K562 (cell line): ENCODE measurements at regions not wholly inside any gene's neighbourhood (a gene's known extent, or its start where the extent isn't known, plus 50 kb on each side); places are given as distances from the start of the nearest gene placed in this dataset.

ENCODE experiments used
- ATAC-seq: fragments of 200-7000 bp; cut with Tn5 transposase; 3 replicates; pipeline ENCODE4 v1.9.1; 2020; ENCODE audit warnings: moderate library complexity
- BruUV-seq: library from RNA; stranded (reverse); fragments of 400-500 nt; replicated peaks from 2 replicates; lab custom pipeline; 2021; lab: Mats Ljungman, UMichigan
- CTCF ChIA-PET: fragments of 300-600 bp; formaldehyde crosslinking; extraction: SDS; loops from one replicate; lab custom pipeline; 2021; ENCODE audit warnings: low intra/inter-chr PET ratio; lab: Yijun Ruan, JAX
- POLR2A ChIA-PET: fragments of 300-600, 350-650 bp; sonication (Branson Sonifier 250); formaldehyde crosslinking; extraction: SDS; loops from one replicate; lab custom pipeline; 2021; ENCODE audit warnings: antibody characterized with exemption, inconsistent platforms; lab: Yijun Ruan, JAX
- DNase-seq, 4 experiments: peaks; one replicate each; pipeline versions ENCODE4 v3.0.0 to v3.0.0-alpha.2; 2011 to 2018; ENCODE audit warnings: low spot score in 3 of 4, mixed read lengths in 3 of 4; ENCODE audit errors: extremely low read depth in 1 of 4
- FAIRE-seq: peaks from 2 replicates; lab custom pipeline; 2011; peaks lifted over from hg19 to GRCh38; lab: Jason Lieb, UNC
- H2AFZ ChIP-seq: 2 replicates; pipeline ENCODE4 v1.6.0; 2011; ENCODE audit warnings: low read depth, low read length, control low read depth, inconsistent platforms
- H3K27ac ChIP-seq: fragments of 200-600 bp; 3 replicates; pipeline ENCODE4 v1.8.0; 2011; ENCODE audit warnings: low read depth, mild to moderate bottlenecking, control low read depth, inconsistent platforms, low read length, moderate library complexity, mixed read lengths; ENCODE audit errors: extremely low read depth
- H3K27me3 ChIP-seq, 2 experiments: fragments of 300-600 bp in 1 of 2; 2 replicates in 1 of 2; 3 replicates in 1 of 2; pipeline versions ENCODE4 v1.6.0 to v1.8.0; 2011; ENCODE audit warnings: inconsistent platforms in 2 of 2, low read length in 2 of 2, mild to moderate bottlenecking in 1 of 2, mixed read lengths in 1 of 2, moderate library complexity in 1 of 2; ENCODE audit not compliant: control insufficient read depth in 2 of 2, insufficient read depth in 2 of 2
- H3K36me3 ChIP-seq: fragments of 300-600 bp; 3 replicates; pipeline ENCODE4 v1.8.0; 2011; ENCODE audit warnings: mild to moderate bottlenecking, low read length, inconsistent platforms; ENCODE audit not compliant: control insufficient read depth, insufficient read depth
- H3K4me1 ChIP-seq, 2 experiments: fragments of 200-600 bp in 1 of 2; replicated peaks in 1 of 2; 2 replicates in 1 of 2; 3 replicates in 1 of 2; pipeline versions ENCODE4 v1.5.1 to v1.8.0; 2011; ENCODE audit warnings: inconsistent platforms in 2 of 2, low read length in 2 of 2, mild to moderate bottlenecking in 1 of 2, mixed read lengths in 1 of 2, moderate library complexity in 1 of 2; ENCODE audit not compliant: control insufficient read depth in 2 of 2, insufficient read depth in 2 of 2
- H3K4me2 ChIP-seq: 2 replicates; pipeline ENCODE4 v1.6.1; 2011; ENCODE audit warnings: low read length, control low read depth, inconsistent platforms, mixed read lengths; ENCODE audit not compliant: insufficient read depth
- H3K4me3 ChIP-seq: fragments of 200-600 bp; sonication (generic), shearing (Covaris generic); 2 replicates; pipeline ENCODE4 v1.5.1; 2016; ENCODE audit warnings: control low read depth, inconsistent platforms
- H3K79me2 ChIP-seq: fragments of 200-600 bp; 3 replicates; pipeline ENCODE4 v1.8.0; 2011; ENCODE audit warnings: low read length, inconsistent platforms; ENCODE audit not compliant: control insufficient read depth, insufficient read depth
- H3K9ac ChIP-seq, 2 experiments: 2 replicates each; pipeline versions ENCODE4 v1.6.0 to v1.6.1; 2011; ENCODE audit warnings: low read depth in 2 of 2, low read length in 2 of 2, control low read depth in 1 of 2, inconsistent platforms in 1 of 2, mild to moderate bottlenecking in 1 of 2, mixed read lengths in 1 of 2; ENCODE audit not compliant: insufficient read depth in 1 of 2
- H3K9me1 ChIP-seq: one replicate; pipeline ENCODE4 v1.6.0; 2011; ENCODE audit warnings: inconsistent platforms, mild to moderate bottlenecking, low read length, moderate library complexity; ENCODE audit not compliant: control insufficient read depth, insufficient read depth
- H3K9me3 ChIP-seq: replicated peaks from 2 replicates; pipeline ENCODE4 v1.5.1; 2011; ENCODE audit warnings: low read depth, low read length, inconsistent platforms; ENCODE audit not compliant: control insufficient read depth, insufficient read depth
- H4K20me1 ChIP-seq: replicated peaks from 2 replicates; pipeline ENCODE4 v1.6.1; 2011; ENCODE audit warnings: low read length, inconsistent platforms, mixed read lengths; ENCODE audit not compliant: control insufficient read depth, insufficient read depth
- CEBPB ChIP-seq: fragments of 450-650 bp; IDR thresholded peaks from 2 replicates; pipeline ENCODE4 v1.6.1; 2016; ENCODE audit warnings: missing genetic modification characterization, missing compliant biosample characterization
- EZH2 ChIP-seq: IDR thresholded peaks from 2 replicates; pipeline ENCODE4 v1.6.1; 2012; ENCODE audit warnings: low read depth, mild to moderate bottlenecking, inconsistent platforms, low read length, borderline replicate concordance
- FOXJ3 ChIP-seq: sonication (generic); formaldehyde crosslinking; IDR thresholded peaks from 2 replicates; pipeline ENCODE4 v1.4.0; 2020; ENCODE audit warnings: mild to moderate bottlenecking, missing genetic modification reagents
- GMEB1 ChIP-seq: fragments of 250-450 bp; sonication (Bioruptor Pico); IDR thresholded peaks from 2 replicates; pipeline ENCODE4 v1.4.0; 2020; ENCODE audit warnings: mild to moderate bottlenecking
- SMARCA4 ChIP-seq: fragments of 450-650 bp; IDR thresholded peaks from 2 replicates; pipeline ENCODE4 v1.6.1; 2016
- TAF7 ChIP-seq: fragments of 450-650 bp; IDR thresholded peaks from 2 replicates; pipeline ENCODE4 v1.6.1; 2016; ENCODE audit warnings: missing genetic modification characterization, missing compliant biosample characterization
- ZNF695 ChIP-seq: fragments of 450-650 bp; formaldehyde crosslinking; IDR thresholded peaks from 2 replicates; pipeline ENCODE4 v1.4.0; 2020; ENCODE audit warnings: mild to moderate bottlenecking, moderate library complexity
- WGBS: fragments of 100-300 bp; shearing (Covaris generic); methylation state at CpG from one replicate; pipeline ENCODE4 v1.1.6; 2016; ENCODE audit warnings: low coverage, mixed read lengths; ENCODE audit not compliant: insufficient coverage; ENCODE audit errors: missing lambda C conversion rate; 5-methylcytosine and 5-hydroxymethylcytosine counted together
- in situ Hi-C: fragments of 300-500 bp; cut with MboI; formaldehyde crosslinking; loops from 4 replicates; pipeline ENCODE4 v1.15.0; 2018; ENCODE audit warnings: inconsistent platforms, mixed read lengths
- intact Hi-C: fragments of 100-400 bp; cut with micrococcal nuclease; formaldehyde crosslinking; loops from 2 replicates; pipeline ENCODE4 v1.14.2; 2022
- TF ChIP-seq, protein P1 (sequence below): sonication (generic); formaldehyde crosslinking; IDR thresholded peaks from 2 replicates; pipeline ENCODE4 v1.9.0; 2022; ENCODE audit warnings: mild to moderate bottlenecking, missing genetic modification reagents

DNA sequence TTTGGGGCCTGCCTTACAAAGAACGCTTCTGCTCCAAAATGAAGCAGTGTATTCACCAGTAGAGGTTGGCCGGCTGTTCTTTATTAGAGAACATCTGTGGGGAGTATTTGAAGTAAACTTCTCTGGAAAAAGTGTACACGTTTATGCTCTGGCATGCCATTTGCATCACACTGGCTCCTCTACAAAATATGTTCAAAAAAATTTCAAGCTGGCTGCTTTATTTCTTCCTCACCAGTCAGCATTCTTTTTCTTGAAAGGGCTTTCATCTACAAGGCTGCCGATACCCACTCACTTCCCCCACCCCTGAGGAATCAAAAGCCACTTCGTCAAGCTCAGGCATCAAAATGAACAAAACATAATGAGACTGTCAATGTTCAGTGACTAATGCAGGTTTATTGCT, 294.1 kb downstream of the TFAP2B start:
- no peaks in the 10 kb centered on the region for H4K20me1 ChIP-seq
- peaks cover 0 to 13% of the 10 kb centered on the region in 2 experiments; a peak in 3 of 5 replicates for H3K4me1 ChIP-seq
- POLR2A ChIA-PET: interaction anchor here (0.7 to 0.8 kb wide), 2 partner anchors 45 to 63 kb away, joined by 3 read pairs; no protein-coding TSS in a partner anchor
- no peak overlapping the region for H2AFZ ChIP-seq
- BruUV-seq: no TSS peak
- H3K4me2 ChIP-seq: no peak overlapping the region
- intact Hi-C loops (no loop called here), in situ Hi-C loops (no loop called here)
- no peaks in the 10 kb centered on the region for H3K9me3 ChIP-seq
- DNase-seq (no peak), FAIRE-seq (no peak), ATAC-seq (no peak)
- no peak overlapping the region for H3K9ac ChIP-seq
- H3K79me2 ChIP-seq: no peaks in the 10 kb centered on the region
- no peak overlapping the region for H3K27ac ChIP-seq
- H3K9me1 ChIP-seq: no peaks in the 10 kb centered on the region
- no peaks in the 10 kb centered on the region for H3K36me3 ChIP-seq
- no peak overlapping the region for H3K4me3 ChIP-seq
- no peaks in the 10 kb centered on the region for H3K27me3 ChIP-seq
- TF ChIP-seq SMARCA4 (no peak), TAF7 (tag) (no peak), FOXJ3 (CRISPR knock-in tag) (no peak), CEBPB (tag) (no peak), GMEB1 (CRISPR knock-in tag) (no peak), ZNF695 (CRISPR knock-in tag) (no peak), EZH2 (no peak)
- TF ChIP-seq, protein P1, sequence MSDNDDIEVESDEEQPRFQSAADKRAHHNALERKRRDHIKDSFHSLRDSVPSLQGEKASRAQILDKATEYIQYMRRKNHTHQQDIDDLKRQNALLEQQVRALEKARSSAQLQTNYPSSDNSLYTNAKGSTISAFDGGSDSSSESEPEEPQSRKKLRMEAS (CRISPR knock-in tag): no peak
- CTCF ChIA-PET: no interaction called here
- 57% methylated on average over 5 of the region's 5 CpGs for WGBS
